ENCODE measurements at regions not wholly inside any gene's neighbourhood (a gene's known extent, or its start where the extent isn't known, plus 50 kb on each side); places are given as distances from the start of the nearest gene placed in this dataset. TPM values are rescaled to one million over a fixed set of nuclear protein-coding genes. Genes with fewer than 3 reads are reported as not detected.

Small RNAs in the stretch of these regions (small RNA-seq; reads per million reads assigned to genes)
- gene RN7SL383P (ENCODE audit: low replicate concordance): not detected
